ENCODE measurements at regions not wholly inside any gene's neighbourhood (a gene's known extent, or its start where the extent isn't known, plus 50 kb on each side); places are given as distances from the start of the nearest gene placed in this dataset.

DNA sequence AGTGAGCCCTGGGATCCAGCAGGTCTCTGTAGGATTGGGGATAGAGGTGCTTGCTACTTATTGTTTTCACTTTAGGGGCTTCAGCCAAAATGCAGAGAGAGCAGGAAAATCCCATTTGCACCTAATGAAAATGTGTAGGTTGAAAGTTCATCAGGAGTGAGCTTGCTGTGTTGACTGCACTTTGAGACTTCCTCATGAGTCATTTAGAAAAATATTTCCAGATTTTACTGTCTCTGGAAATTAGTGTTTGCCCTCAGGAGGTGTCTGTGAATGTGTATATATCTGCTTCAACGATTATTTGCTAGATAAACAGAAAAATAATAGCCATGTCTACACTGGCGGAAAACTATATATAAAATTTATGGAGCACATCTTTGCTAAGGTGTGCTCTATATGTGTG lies 159.3 kb downstream of the CAND1 start:
- no peak for DNase-seq

DNA sequence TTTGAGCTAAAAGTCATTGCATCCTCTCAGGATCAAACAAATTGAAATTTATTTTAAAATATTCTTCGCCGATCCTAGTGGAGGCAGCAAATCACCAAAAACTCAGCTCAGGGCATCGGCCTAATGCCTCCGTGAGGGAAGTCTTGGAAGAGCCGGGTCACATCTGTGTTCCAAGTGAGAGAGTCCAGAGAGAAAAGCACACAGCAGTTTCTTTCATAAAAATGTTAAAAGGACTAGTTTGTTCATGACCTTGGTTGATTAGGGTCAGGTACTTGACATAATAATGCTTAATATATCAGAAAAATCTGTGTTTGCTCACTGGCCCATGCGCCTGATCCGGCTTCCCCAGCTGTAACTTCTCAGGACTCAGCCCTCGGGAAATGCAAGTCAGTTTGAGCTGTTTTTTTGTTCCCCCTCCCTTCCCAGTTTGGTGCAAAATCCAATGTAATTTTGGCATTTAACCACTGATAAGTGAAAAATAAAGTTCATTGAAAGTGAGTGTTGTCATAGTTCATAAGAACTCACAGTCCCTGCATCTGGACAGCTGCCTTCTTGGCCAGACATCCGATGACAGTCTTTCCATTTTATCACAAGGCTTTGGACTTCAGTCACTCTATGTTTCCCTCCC lies 161.7 kb downstream of the CAND1 start:
- no peak for DNase-seq

DNA sequence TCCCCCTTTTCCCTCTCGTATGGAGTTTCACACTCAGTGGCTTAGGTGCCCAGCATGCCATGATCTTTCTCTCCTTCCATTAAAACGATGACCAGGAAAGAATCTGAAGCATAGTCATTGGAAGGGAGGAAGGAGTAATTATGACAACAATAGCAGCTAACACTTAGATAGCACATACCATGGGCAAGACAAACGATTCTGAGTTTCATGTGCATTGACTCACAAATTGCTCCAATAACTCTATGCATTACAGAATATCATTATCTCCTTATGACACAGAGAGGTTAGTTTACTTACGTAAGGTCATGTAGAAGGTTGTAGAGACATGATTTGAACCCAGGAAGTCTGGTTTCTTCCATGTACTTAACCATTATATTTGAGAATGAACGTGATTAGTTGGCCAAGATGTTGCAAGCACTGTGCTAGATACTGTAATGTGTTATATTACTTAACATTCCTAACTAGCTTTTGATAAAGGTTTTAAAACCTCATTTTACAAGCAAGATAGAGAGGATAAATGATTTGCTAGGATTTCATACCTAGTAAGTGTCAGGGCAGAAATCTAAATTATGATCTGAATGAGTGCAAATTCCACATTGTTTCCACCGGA lies 162.4 kb downstream of the CAND1 start:
- no peak for DNase-seq

DNA sequence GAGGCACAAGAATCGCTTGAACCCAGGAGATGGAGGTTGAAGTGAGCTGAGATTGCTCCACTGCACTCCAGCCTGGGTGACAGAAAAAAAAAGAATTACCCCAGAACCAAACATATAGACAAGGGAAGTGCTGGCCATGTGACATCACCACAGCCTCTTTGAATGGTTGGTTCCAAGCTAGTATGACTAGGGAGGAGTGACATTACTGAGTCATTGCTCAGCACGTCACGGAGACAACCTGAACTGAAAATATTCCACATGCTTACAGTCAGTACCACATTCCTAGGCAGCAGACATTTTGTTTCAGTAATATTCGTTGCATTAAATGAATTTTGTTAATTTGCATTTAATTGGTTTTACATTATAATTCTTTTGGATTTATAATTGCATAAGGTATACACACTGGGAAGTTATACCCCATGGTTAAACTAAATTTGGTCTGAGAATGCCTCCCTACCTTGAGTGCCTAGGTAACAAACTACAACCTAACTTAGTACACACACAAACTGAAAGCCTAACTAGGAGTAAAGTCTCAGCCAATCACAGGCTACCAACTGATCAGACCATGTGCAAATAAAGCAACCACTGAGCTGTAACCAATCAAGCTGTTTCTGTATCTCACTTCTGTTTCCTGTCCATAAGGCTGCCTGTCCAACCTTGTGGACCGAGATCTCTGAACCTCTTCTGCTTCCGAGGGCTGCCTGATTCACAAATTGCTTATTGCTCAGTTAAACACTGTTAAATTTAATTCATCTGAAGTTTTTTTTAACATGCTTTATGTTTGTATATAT lies 164.4 kb downstream of the CAND1 start:
- DNase-seq, result no peak

DNA sequence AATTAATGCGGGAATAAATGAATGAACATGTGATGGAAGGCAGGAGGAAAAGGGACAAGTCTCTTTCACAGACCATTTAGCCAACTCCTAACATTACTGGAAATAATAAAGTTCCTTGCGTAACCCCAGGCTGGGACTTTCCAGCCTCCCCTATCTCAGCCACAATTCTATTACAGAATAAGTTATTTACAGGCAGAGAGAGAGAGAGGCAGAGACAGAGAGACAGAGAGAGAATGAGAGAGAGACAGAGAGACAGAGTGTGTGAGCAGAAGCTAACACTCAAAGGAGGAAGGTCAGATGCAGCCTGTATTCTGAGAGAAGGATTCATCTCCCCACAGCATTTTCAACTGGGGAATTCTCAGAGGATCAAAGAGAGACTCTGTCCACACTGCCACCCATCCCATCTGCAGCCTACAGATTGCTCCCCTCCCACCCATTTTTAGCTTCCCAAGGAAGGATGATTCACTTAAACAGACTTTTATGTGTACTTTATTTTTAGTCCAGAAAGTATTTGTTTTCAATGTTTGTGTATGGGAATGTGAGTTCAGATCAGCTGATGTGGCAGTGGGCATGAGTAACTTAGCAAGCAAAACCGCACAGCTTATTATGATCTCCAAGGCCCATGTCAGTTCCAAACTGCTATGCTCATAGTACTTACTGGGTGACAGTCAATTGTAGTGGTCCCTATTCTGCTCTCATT lies 165.7 kb downstream of the CAND1 start:
- no peak for DNase-seq

DNA sequence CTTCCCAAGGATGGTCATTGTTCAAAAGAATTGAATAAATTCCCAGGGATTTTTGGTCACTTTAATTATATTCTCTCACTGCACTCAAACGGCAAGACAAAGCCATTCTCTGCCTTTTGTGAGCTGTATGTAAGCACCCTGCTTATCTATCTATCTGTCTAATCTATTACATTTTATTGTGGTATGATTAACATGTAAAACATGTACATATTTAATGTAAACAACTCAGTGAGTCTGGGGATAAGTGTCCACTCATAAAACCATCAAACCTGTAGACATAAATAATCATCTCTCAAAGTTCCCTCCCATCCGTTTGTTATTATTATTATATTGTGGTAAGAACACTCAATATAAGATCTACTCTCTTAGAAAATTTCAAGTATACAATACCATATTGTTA lies 167.1 kb downstream of the CAND1 start:
- no peak for DNase-seq

DNA sequence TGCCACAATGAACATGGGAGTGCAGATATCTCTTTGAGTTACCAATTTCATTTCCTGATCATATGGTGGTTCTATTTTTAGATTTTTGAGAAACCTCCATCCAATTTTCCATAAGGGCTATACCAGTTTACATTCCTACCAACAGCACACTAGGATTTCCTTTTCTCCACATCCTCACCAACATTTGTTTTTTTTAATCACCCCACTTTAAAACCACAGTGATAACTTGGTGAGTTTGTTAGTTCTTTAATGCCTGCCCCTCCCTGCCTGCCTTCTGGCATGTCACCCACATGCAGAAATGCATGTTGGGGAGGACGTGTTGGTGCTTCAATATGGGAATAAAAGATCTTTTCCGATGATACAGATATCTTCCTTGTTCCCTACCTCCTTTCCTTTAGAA lies 167.9 kb downstream of the CAND1 start:
- DNase-seq, result no peak

DNA sequence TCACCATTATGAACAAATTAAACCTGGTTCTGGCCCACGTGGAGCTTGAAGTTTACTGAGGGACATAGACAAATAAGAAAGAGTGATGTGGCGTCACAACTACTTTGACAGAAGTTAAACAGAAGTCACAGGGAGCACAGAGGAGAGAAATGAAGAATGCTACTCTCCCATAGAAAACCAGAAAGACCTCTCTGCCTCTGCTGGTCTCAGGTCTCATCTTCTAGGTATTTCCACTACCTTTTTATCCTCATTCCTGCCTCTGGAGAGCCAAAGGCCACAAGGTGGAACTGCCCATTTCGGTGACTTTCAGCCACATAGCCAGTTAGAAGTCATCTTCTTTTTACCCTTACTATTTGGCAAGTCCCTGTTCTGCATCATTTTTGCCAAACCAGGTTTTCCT lies 170.5 kb downstream of the CAND1 start:
- DNase-seq, result no peak

DNA sequence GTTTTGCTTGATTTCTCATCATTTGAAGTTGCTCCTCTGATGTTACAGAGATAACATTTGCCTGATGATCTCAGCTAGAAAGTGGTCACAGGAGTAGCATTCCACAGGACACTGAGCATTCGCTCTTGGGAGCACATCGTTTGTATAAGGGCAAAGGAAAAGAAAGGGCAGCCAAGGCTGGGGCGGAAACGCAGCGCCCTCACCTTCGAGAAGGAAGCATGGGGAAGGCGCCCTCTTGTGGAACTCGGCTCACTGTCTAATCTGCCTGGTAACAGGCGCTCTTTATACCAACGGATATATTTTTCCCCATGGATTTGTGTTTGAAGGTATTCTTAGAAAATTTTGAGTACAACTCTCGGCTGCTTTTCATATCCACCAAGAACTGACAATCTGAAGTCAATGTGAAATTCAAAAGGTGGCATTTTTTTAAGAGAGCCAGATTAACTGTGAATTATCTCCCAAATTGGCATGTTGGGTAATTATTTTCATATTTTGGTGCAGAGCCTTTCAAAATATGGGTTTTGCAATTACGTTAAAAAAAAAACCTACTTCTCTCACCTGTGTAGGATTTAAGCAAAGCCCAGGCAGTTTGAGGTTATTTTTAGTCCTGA lies 172.7 kb downstream of the CAND1 start:
- peak; percentile 77 for DNase-seq

DNA sequence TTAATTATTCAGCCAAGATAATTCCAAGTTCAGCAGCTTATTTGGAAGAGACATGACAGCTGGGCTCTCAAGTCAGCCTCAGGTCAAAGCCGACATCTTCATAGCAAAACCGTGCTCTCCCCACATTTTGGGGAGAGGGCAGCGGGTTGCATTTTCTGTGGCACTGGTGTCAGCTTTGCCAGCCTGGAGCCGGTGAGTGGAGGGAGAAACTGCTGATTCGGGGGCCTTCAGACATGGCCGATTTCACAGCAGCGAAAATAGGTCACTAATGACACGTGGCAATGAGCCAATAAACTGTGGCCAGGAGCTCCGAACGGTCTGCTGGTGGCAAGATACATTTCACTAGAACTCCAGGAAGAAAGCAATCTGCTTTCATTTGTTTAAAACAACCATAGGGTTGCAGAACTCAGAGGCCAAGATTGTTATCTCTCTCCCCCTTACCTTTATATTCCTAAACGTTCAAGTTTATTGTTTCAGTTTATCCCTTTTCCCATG lies 173.2 kb downstream of the CAND1 start:
- no peak for DNase-seq

DNA sequence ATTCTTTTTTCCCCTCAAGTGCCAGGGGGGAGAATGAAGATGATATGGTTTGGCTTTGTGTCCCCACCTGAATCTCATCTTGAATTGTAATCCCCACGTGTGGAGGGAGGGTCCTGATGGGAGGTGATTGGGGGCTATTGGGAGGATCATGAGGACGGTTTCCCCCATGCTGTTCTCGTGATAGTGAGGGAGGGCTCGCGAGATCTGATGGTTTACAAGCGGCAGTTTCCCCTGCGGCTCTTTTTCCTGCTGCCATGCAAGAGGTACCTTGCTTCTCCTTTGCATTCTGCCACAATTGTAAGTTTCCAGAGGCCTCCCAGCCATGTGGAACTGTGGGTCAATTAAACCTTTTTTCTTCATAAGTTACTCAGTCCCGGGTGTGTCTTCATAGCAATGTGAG lies 173.7 kb downstream of the CAND1 start:
- DNase-seq, result no peak

DNA sequence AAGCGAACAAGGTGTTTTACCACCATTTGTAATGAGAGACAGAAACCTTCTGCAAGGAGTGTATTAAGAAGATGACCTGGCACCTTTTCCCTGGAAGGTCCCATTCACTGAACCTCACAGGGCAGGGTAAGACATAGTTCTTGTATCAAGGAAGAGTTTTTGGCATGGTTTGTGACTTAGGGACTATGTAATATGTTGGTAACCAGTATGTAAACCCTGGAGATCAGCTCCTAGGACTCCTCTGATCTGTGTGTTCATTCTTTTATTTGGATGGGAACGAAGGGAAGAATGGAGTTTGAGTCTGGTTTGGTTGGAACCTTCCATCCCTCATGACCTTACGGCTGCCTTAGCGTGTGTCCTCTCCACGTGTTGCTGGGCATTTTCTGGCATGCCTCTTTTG lies 175.4 kb downstream of the CAND1 start:
- no peak for DNase-seq

DNA sequence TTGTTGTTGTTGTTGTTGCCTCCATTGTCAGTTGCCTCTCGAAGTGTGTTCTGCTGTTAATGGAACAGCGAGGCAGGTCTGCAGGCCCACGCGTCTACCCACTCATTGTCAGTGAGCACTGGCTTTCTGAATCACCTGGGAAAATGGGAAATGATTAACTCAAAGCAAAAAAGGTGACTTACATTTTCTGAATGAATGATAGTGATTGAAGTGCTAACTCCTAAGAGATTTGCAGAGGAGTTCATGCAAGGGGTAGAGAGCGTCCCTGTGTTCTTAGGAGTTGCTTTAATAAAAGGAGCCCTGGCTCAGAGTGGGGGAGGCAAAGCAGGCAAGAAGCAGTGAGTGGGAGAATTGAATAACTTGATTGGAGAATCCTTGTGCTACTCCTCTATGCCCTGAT lies 177.6 kb downstream of the CAND1 start:
- DNase-seq, result no peak

DNA sequence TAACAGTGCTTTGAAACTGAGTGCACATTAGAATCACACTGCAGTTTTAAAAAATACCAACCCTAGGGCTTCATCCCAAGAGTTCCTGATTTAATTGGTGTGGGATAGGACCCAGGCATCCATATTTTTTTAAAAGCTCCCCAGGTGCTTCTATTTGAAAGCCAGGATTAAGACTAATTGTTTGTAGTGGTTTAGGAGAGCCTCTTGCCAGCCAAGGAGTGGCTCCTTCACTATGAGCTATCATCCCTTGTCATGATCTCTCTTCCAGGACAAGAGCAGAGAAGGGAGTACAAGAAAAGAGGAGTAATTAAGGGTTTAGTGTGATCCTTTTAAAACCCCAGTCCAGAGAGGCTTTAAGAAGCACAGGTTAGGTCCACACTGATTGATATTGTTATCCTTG lies 178.0 kb downstream of the CAND1 start:
- DNase-seq, result no peak

DNA sequence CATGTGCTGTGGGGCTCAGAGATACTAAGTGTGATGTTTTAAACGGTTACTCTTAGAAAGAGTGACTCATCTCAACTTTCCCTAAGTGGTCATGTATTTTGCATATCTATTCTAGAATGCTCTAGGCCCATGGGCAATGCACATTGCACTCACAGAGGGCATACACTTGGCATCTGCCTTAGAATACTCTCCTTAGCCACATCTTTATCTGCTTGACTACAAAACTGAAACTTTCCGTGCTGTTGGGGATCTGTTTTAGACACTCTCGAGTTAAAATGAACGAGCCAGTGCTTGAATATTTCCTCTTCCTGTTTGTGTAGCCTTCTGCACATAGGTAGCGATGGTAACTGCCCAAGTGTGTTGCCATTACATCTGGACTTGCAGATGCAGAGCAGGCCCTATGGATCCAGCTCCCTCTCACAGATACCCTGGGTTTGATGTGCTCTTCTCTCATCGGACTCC lies 180.5 kb downstream of the CAND1 start:
- DNase-seq, result no peak

DNA sequence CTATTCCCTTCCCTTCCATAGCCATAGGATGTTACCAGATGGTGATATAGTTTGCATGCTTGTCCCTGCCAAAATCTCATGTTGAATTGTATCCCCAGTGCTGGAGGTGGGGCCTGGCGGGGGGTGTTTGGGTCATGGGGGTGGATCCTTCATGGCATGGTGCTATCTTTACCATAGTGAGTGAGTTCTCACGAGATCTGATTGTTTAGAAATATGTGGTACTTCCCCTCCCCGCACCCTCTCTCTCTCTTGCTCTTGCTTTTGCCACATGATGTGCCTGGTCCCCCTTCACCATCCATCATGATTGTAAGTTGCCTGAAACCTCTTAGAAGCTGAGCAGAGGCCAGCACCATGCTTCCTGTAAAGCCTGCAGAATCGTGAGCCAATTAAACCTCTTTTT lies 181.3 kb downstream of the CAND1 start:
- DNase-seq, result no peak

DNA sequence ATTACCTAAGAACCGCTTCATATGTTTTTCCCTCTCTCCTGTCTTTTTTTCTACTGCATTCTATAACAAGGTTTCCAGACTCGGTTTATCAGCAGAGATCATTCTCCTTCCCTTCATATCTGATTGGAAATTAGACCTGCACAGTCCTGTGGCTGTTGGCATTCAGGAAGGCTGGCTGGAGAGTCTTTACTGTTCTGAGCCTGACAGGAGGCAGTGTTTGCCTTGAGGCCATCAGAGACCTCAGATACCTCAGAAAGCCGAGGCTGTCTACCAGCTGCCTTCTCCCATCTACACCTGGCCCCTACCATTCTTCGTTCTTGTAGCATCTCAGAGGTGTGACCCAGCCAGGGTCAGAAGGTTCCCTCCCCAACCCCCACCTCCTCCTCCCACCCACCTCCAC lies 182.0 kb downstream of the CAND1 start:
- no peak for DNase-seq

DNA sequence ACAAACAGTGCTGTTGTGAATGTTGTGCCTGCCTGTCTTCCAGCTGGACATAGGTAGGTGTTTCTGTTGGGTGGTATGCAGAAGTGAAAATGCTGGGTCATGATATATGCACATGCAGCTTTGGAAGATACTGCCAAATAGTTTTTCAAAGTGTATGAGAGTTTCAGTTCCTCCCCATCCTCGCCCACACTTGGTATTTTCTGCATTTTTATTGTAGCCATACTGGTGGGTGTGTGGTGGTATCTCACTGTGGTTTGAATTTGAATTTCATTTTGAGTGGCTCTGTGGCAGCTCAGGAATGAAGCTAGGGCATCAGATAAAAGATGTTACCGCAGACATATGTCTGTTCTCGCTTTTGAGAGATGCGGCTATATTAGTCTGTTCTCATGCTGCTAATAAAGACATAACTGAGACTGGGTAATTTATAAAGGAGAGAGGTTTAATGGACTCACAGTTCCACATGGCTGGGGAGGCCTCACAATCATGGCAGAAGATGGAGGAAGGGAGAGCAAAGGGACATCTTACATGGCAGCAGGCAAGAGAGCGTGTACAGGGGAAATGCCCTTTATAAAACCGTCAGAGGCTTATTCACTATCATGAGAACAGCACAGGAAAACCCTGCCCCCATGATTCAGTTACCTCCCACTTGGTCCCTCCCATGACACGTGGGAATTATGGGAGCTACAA lies 183.1 kb downstream of the CAND1 start:
- DNase-seq, result no peak

DNA sequence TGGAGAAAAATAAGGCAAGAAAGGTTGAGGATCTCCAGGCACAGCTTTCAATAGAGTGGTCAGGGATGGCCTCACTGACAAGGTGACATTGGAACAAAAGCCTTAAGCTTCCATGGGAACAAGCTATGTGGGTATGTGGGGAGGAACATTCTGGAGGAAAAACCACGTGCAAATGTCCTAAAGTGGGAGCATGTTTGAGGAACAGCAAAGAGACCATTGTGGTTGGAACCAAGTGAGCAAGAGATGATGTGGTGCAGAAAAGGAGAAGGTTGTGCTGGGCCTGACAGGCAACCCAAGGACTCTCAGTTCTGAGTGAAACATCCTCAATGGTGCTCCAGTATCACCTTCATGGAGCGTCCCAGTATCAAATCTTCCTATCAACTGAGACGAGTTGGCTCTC lies 184.0 kb downstream of the CAND1 start:
- no peak for DNase-seq

DNA sequence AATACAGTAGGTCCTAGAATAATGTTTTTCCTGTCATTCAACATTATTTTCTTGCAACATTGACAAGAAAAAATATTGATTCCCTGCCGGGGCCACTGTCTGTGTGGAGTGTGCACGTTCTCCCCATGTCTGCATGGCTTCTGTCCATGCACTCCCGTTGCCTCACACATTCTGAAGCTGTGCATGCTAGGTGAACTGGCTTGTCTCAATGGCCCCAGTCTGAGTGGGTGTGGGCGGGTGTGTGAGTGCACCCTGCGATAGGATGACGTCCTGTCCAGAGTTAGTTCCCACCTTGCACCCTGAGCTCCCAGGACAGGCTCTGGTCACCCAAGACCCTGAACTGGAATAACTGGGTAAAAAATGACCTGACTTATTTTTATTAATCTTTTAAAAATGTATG lies 186.1 kb downstream of the CAND1 start:
- no peak for DNase-seq

DNA sequence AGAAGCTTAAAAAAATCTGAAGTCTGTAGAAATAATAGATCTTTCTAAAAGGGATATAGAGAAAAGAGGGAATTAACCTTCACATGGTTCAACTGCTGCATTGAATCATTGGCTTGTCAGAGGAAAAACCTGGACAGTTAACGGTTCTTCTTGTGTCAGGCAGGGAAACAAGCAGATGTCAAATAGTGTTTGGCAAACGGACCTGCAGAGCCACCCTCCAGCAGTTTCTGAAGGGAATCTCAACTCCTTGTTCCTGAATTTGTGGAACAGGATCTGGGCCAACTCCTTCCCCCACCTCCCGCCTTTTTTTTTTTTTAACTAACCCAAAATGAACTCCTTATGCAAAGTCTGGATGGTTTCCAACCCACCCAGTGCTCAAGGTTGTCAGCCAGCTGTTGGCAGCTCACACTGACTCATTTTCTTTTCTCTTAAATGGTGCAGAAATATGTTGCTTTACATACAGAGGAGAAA lies 187.3 kb downstream of the CAND1 start:
- no peak for DNase-seq

DNA sequence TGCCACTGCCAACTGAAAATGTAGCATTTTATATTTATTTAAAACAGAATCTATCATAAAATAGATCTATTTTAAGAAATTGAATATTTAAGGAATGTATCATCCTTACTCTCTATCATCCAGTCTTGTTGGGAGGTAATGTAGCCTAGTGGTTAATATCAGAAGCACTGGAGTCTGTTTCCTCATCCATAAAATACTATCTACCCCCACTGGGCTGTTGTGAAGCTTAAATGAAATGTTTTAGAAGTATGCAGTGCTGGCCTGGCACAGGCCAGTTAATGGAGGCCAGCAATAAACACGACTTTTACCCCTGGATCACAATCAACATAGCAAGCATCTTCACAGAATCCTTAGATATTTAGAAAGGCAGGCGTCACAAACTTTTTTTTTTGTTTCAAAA lies 188.0 kb downstream of the CAND1 start:
- no peak for DNase-seq

All from activated CD8-positive, alpha-beta memory T cell treated with anti-CD3 and anti-CD28 coated beads, Interleukin-2, amount 50 U/mL, for 4 hours (primary cell).